HPDE6-E6E7 (cell line): ENCODE measurements at regions not wholly inside any gene's neighbourhood (a gene's known extent, or its start where the extent isn't known, plus 50 kb on each side); places are given as distances from the start of the nearest gene placed in this dataset.

Experiments
- DNase-seq: peaks from one replicate; pipeline ENCODE4 v3.0.0; 2011; ENCODE audit warnings: missing footprints; ENCODE audit errors: extremely low spot score

DNA sequence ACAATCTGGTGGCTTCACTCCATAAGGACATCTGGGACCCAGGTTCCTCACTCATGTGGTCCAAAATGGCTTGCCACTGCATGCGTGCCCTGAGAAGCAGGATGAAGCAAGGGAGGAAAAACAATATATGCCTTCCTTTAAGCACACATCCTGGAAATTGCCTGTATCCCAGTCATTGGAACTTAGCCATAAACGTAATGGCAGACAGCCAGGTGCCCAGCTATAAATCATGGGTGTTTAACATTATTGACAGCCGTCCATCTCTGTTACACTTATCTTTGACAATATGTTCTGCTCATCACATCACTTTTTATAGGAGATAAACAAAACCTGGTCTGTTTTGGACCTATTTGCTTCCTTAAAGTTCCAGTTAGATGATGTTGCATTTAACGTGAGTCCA is 181.0 kb downstream of the AASDH start:
- DNase-seq: no peak

GRCh38 chr4:56200275-56200674 is 187.0 kb downstream of the AASDH start:
- DNase-seq: no peak

GRCh38 chr4:56198265-56198664 is 189.0 kb downstream of the AASDH start:
- no peak for DNase-seq

- no peak for DNase-seq
Measured at GRCh38 chr4:56197387-56197786, 189.9 kb downstream of the AASDH start.

DNA sequence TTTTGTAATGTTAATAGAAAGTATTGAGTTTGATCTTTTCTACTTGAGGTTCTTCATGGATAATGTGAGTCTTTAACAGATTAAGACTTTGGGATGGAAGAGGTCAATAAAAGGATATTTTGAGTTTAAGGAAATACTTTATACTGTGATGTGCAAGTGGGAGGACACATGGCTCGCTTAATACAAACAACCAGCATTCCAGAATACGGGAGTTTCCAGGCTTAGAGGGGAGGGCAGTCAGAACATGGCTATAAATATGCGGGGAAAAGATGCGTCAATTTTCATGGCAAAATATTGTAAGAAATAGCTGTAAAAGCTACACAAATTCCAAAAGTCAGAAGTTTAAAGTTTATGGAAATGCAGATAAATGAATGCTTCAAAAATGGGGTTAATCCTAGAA is 192.3 kb downstream of the AASDH start:
- DNase-seq: no peak

DNA sequence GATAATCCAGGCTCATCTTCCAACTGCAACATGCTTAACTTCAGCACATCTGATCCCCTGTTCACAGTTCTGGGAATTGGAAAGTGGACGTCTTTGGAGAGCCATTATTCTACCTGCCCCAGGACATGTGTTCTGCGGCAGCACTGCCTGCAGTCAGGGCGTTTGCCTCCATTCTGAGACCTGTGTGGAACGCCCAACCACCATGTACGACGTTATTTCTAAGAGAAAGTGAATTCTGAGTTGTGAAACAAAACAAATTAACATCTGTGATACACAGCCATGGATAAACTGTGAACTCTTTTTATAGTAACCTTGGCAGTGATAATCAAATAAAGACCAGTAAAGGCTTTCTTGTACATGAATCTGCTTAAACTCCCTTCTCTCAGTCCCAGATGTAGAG is 195.8 kb downstream of the AASDH start:
- no peak for DNase-seq

DNA sequence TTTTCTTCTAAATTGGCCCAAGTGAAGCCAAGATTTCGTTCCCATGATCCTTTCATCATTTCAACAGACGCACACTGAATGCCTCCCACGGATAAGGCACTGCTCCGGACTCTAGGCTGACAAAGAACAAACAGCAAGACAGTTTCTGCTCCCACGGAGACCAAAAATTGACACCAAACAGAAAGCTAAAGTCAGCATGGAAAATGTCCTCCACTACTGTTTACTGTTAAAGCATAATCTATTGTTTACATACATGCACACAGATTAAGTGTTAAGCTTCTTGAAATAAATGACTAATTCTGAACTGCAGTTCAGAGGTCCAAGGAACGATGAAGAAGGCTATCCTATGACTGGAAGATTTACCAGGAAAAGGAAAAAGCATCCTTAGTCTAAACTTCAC is 199.6 kb downstream of the AASDH start:
- no peak for DNase-seq

DNA sequence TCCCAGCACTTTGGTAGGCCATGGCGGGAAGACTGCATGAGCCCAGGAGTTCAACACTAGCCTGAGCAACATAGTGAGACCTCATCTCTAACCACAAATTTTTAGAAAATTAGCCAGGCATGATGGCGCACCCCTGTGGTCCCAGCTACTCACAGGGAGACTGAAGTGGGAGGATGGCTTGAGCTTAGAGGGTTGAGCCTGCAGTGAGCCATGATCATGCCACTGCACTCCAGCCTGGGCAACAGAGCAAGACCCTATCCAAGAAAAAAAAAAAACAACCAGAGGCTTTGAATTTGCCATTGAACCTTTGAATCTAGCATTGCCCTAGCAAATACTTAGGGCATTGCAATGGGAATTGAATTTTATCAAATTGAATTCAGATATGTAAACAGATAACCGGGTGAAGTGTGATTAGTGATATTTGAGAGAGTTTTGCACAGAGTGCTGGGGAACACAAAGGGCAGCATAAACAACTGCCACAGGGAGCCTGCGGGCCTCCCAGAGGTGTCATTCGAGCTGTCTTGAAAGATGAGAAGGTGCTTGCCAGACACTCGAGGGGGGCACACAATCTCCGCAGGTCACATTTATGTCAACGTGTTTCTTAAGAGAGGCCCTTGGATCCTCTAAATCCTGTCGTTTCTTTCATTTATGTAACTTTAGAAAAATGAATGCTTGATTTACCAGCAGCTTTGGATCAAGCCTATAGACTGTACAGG is 200.3 kb downstream of the AASDH start:
- no peak for DNase-seq

DNA sequence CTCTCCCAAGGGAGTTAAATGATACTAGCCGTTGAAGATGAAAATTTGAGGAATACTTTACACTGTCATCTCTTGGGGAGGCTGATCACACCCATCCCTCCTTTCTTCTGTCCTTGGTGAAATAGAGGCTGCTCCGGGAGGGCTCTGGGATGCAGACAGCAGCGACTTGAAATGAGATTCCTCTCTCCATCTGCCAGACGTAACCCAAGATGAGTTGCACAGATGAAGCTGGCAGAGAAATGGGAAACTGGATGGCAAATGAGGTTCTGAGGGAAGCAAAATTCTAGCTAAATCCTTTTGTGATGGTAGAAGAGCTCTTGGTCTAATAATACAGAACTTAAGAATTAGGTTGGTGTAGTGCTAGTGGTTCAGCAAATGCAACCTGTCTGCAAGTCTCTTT is 201.4 kb downstream of the AASDH start:
- no peak for DNase-seq

DNA sequence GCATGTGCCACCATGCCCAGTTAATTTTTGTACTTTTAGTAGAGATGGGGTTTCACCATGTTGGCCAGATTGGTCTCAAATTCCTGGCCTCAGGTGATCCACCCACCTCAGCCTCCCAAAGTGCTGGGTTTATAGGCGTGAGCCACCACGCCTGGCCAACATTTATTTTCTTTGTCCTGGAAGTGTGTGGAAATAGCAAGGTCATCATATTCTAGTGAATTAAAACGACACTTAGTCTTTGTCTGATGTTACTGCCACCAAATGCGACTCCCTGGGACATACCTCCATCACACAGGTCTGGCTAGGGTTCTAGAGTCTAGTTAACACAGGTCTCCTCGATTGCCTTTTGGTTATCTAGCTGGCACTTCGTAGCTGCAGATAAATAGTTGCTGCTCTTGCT is 203.1 kb downstream of the AASDH start:
- DNase-seq: no peak

DNA sequence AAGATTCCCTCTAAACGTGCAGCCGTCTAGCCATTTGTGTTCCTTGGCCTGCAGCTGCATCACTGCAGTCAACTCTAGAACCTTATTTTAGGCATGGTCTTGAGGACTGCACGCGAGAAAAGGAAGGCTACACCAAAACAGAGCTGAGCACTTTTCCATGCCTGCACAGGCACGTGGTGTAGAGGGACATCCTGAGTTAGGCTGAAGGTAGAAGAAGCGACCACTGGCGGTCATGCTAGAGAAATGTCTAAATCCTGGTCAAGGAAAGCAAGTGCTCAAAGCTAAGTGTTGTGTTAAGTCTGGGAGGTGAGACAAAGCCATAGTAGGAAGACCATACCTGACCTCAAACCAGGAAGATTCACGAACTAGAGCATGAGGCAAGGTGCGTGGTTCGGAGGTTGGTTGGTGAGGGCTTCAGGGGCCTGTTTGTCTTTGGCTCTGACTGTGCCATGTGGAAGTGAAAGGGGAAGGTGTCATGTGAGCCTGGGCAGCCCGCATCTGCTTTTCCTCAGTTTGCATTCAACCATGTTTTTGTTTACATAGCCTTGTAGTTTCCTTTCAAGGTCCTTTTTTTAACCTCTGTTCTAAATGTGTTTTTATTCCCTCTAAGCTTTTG is 203.8 kb downstream of the AASDH start:
- no peak for DNase-seq

- DNase-seq: no peak
Measured at GRCh38 chr4:56182356-56182755, 204.9 kb downstream of the AASDH start.

DNA sequence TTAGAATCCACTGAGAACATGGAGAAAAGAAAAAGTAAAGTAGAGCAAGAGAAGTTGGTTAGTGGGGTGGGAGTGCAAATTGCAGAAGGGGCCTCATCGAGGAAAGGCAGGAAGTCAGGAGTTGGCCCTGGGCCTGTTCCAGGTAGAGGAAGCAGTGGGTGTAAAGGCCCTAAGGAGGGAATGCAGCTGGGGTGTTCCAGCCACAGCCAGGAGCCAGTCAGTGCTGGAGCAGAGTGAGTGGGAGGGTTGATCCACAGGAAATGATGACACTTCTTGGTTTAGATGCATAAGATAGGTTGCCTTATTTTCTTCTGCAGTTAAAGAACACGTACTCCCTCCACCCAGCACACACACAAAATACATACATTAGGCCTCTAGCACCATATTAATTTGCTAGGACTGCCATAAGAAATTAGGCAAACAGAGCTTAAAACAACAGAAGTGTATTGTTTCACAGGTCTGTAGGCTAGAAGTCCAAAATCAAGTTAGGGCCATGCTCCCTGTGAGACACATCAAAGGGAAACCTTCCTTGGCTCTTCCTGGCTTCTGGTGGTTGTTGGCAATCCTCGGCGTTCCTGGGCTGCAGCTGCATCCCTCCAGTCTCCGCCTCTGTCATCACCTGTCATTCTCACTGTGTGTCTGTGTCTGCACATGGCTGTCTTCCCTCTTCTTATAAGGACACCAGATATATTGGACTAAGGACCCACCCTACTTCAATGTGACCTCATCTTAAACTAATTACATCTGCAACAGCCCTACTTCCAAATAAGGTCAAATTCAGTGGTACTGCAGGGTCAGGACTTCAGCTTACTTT is 205.9 kb downstream of the AASDH start:
- DNase-seq: no peak

- DNase-seq: no peak
Measured at GRCh38 chr4:56169061-56169460, 218.2 kb downstream of the AASDH start.

GRCh38 chr4:56164907-56165306 is 216.2 kb downstream of the CEP135 start:
- DNase-seq: no peak

- no peak for DNase-seq
Measured at GRCh38 chr4:56160636-56161035, 211.9 kb downstream of the CEP135 start.

DNA sequence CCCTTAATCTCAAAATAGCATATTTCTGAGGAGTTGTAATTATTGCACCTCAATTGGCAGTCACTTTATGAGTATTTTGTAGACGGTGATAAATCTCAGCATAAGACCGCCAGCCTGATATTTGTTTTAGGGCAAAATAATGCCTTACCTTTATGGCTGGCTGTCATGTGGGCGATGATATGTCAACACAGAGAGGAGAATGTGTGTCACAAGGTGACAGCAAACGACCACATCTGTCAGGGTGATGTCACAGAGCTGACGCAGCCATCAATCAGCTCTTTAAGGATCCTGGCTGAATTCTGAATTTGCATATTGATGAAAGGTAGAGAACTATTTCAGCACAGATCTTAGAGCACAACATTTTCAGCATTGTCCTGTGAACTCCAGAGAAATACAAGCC is 209.7 kb downstream of the CEP135 start:
- DNase-seq: no peak

GRCh38 chr4:56156141-56156540 is 207.4 kb downstream of the CEP135 start:
- DNase-seq: no peak

GRCh38 chr4:56155432-56155831 is 206.7 kb downstream of the CEP135 start:
- no peak for DNase-seq

DNA sequence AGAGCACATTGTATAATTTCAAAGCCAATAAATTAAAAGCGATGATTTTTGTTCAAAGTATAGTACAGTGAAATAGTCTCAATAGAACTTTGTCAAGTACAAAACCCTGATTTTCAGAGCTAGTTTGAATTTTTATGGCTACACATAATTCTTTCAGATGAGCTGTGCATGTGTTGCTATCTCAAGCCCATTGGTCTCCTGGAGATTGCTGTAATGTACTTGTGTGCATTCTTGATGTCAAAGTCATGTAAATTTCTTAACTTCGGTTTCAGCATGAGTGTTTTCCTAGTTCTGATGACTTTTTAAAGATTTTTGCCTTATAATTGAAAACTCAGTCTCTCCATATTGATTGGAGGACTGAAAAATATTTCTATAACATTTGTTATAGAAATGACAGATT is 200.8 kb downstream of the CEP135 start:
- DNase-seq: no peak

DNA sequence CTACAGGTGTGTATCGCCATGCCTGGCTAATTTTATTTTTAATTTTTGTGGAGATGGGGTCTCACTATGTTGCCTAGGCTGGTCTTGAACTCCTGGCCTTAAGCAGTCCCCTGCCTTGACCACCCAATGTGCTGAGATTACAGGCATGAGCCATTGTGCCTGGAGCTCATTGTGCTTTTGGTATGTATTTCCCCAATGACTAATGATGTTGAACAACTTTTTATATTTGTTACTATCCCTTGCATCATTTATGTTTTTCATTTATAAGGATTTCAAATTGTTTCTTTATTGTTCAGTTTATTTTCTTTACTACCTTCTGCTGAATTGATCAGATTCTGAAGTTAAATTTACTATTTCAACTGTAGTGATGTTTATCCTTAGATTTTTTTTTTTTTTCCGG is 199.7 kb downstream of the CEP135 start:
- DNase-seq: no peak

GRCh38 chr4:56147371-56147770 is 198.6 kb downstream of the CEP135 start:
- no peak for DNase-seq

- no peak for DNase-seq
Measured at GRCh38 chr4:56146956-56147355, 198.2 kb downstream of the CEP135 start.
